Activated CD4-positive, alpha-beta T cell treated with anti-CD3 and anti-CD28 coated beads, Interleukin-2, amount 10 ng/mL, durations not matched to agents 7 days and 5 days (primary cell): ENCODE measurements at regions not wholly inside any gene's neighbourhood (a gene's known extent, or its start where the extent isn't known, plus 50 kb on each side); places are given as distances from the start of the nearest gene placed in this dataset.

ENCODE experiments used
- CTCF ChIA-PET: fragments of 350-600 bp; sonication (Branson Sonifier 250); formaldehyde crosslinking; loops from one replicate; lab custom pipeline; 2021; ENCODE audit warnings: antibody characterized with exemption; lab: Charles Lee
- POLR2A ChIA-PET: fragments of 350-600 bp; sonication (Branson Sonifier 250); formaldehyde crosslinking; loops from one replicate; lab custom pipeline; 2021; ENCODE audit warnings: antibody characterized with exemption; lab: Charles Lee
- DNase-seq: peaks from one replicate; pipeline ENCODE4 v3.0.0-alpha.2; 2020
- H3K27ac Mint-ChIP-seq: one replicate; pipeline ENCODE4 v1.8.0; 2021; ENCODE audit warnings: mild to moderate bottlenecking, moderate library complexity, mixed read lengths
- H3K27me3 Mint-ChIP-seq: one replicate; pipeline ENCODE4 v1.8.0; 2021; ENCODE audit warnings: mixed read lengths
- H3K36me3 Mint-ChIP-seq: one replicate; pipeline ENCODE4 v1.8.0; 2021; ENCODE audit warnings: low read depth, mixed read lengths
- H3K4me1 Mint-ChIP-seq: one replicate; pipeline ENCODE4 v1.8.0; 2021; ENCODE audit warnings: mixed read lengths
- H3K4me3 Mint-ChIP-seq: one replicate; pipeline ENCODE4 v1.8.0; 2021; ENCODE audit warnings: mild to moderate bottlenecking, moderate library complexity, mixed read lengths
- H3K9me3 Mint-ChIP-seq: one replicate; pipeline ENCODE4 v1.8.0; 2021; ENCODE audit warnings: mixed read lengths

DNA sequence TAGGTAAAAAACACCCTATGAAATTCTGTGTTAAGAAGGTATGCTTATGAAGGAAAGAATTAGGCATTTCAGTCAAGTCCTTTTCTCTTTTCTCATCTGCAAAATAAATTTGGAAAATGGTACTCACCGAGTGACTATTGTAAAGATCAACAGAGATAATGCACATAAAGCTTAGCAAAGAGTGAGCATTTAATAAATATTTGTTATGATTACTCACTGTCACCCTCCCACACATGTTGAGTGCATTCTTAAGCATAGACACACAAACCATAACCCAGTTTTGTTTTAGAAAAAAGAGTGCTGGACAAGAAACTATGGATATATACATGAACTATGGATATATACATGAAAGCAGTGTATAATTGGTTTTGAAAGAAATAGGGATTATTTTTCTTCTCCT, 54.7 kb upstream of the PRLR start:
- H3K4me3 Mint-ChIP-seq = no peak overlapping the region
- no peaks in the 10 kb centered on the region for H3K36me3 Mint-ChIP-seq
- no peaks in the 10 kb centered on the region for H3K4me1 Mint-ChIP-seq
- POLR2A ChIA-PET = no interaction called here
- no peaks in the 10 kb centered on the region for H3K9me3 Mint-ChIP-seq
- peaks cover 10% of the 10 kb centered on the region for H3K27me3 Mint-ChIP-seq
- CTCF ChIA-PET = no interaction called here
- no peak for DNase-seq
- no peak overlapping the region for H3K27ac Mint-ChIP-seq

DNA sequence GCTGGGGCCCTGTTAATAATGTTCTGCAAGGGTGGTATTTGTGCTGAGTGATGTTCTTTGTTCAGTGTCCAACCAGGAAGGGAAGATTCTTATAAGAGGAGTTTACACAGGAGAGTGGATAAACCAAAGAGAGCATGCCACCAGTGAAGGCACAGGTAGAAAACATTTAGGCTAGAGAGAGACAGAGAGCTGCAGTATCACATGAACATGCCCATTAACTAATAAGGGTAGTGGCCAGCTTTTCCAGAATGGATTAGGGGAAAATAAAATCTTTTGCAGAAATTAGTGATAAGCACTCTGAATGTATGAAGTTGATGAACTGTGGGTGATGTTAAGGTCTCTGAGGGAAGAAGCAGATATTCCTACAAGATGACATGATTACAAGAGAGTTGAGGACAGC, 54.1 kb upstream of the PRLR start:
- Mint-ChIP-seq H3K4me1 (no peaks in the 10 kb centered on the region), H3K36me3 (no peaks in the 10 kb centered on the region), H3K4me3 (no peak overlapping the region), H3K27ac (no peak overlapping the region), H3K27me3 (peaks cover 10% of the 10 kb centered on the region), H3K9me3 (no peaks in the 10 kb centered on the region)
- ChIA-PET CTCF (no interaction called here), POLR2A (no interaction called here)
- DNase-seq = no peak

DNA sequence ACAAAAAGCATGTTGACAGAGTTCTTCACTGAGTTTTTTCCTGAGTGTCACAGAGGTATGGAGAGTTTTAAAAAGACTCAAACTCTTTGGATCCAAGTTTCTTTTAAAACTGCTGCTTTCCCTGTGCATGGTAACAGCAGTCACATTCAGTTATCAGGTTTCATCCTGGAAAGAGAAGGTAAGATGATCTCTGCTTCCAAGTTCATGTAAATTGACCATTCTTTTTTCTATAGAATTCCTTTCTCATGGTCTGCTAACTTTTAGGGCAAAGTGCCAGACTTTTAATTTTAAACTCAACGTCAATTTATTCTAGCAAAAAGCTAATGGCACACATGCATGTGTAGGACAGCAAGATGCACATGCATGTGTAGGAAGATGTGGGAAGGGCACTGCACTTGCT, 52.5 kb upstream of the PRLR start:
- ChIA-PET POLR2A (no interaction called here), CTCF (interaction anchor here (1.5 kb wide), 1 partner anchor 14 kb away, joined by 3 read pairs; no protein-coding TSS in a partner anchor)
- Mint-ChIP-seq H3K27me3 (peaks cover 16% of the 10 kb centered on the region), H3K4me1 (no peaks in the 10 kb centered on the region), H3K9me3 (no peaks in the 10 kb centered on the region), H3K36me3 (no peaks in the 10 kb centered on the region), H3K27ac (no peak overlapping the region), H3K4me3 (no peak overlapping the region)
- DNase-seq = no peak

DNA sequence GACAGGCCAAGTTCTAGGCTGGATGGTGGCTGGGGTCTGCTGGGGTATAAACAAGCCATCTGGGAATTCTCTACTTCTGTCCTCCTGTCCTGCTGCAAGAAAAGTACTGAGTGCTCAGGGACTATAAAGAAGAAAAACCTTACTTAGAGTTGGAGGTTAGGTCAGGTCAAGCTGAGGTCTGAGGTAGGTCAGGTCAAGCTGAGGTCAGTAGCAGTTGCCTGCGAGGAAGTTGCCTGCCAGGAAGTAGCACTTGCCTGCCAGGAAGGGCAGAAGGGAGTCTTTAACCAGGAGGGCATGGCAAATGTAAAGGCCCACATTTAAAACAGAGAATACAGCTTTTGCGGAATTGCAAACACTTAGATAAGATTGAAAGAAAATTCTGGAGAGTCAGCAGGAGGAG, 51.3 kb upstream of the PRLR start:
- Mint-ChIP-seq H3K36me3 (no peaks in the 10 kb centered on the region), H3K9me3 (no peaks in the 10 kb centered on the region), H3K4me3 (no peak overlapping the region), H3K4me1 (no peaks in the 10 kb centered on the region), H3K27me3 (peaks cover 16% of the 10 kb centered on the region), H3K27ac (no peak overlapping the region)
- DNase-seq = no peak
- ChIA-PET POLR2A (no interaction called here), CTCF (interaction anchor here (1.5 kb wide), 1 partner anchor 12 kb away, joined by 3 read pairs; no protein-coding TSS in a partner anchor)
